HT1080 (cell line): ENCODE measurements at regions not wholly inside any gene's neighbourhood (a gene's known extent, or its start where the extent isn't known, plus 50 kb on each side); places are given as distances from the start of the nearest gene placed in this dataset.
A peak's percentile ranks its signal among the peaks of the same experiment; 100 is the strongest.
"Not testable (repeated sequence)": the region's sequence is repeated elsewhere in the genome, so short reads cannot be mapped to it uniquely, and the experiment has no call there.

Experiments used
- DNase-seq: peaks from one replicate; pipeline ENCODE4 v3.0.0-alpha.2; 2015; ENCODE audit warnings: low read depth

DNA sequence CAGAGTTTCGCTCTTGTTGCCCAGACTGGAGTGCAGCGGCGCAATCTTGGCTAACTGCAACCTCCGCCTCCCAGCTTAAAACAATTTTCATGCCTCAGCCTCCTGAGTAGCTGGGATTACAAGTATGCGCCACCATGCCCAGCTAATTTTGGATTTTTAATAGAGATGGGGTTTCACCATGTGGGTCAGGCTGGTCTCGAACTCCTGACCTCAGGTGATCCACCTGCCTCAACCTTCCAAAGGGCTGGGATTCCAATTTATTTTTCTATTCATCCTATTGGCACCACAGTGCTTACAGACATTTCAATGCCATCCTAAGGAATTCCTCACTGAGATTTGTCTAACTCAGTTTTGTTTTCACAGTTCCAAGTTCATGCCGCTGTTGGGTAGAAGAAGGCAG is 98.3 kb upstream of the EGLN3 start:
- not testable (repeated sequence) for DNase-seq

- no peak for DNase-seq
These were observed 96.1 kb upstream of the EGLN3 start for GRCh38 chr14:34046799-34047520.

- no peak for DNase-seq
These were observed 93.9 kb upstream of the EGLN3 start for GRCh38 chr14:34044666-34045306.

DNA sequence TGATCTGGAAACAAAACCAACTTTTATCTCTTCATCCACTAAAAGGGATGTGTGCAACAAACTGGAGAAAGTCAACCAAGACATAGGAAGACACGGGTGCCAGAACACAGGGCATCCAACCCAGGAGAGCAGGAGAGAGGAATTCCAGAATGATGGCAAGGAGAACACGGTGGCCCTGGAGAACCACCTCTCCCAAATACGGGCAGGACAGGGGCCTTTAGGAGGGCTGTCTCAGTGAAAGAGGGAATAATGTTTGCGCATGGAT is 93.4 kb upstream of the EGLN3 start:
- DNase-seq = no peak

DNA sequence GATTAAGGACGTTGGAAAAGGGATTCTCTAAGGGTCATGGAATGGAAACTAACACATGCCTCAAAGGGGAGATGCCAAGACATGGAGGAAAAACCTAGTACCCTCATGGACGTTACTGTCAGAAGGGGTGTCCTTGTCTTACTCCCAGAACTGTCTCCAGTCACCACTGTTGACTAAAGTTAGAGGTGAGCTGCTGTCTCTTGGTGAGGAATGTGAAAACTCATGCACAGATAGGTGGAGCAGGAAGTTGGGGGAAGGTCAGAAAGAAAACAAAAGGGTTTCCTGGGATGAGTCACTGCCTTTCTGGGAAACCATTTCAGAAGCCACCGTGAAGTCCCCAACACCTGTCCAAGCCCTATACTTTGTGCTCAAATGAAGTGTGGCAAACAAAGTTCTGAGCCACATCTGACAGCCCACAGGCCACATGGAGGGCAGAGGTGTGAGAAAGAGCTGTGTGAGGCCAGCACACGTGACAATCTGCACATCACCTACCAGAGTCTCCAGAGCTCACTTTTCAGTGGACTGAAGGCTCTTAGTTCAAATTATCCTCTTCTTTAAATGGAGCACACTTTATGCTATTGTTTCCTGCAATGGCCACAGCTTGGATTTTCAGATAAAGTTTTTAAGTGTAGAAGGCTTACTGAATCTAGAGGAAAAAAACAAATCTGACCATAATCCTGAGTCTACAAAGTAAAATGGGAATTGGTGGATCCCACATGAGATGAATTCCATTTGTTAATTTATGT is 92.9 kb upstream of the EGLN3 start:
- peak; percentile 86 for DNase-seq

- DNase-seq = no peak
These were observed 90.3 kb upstream of the EGLN3 start for GRCh38 chr14:34041220-34041619.

DNA sequence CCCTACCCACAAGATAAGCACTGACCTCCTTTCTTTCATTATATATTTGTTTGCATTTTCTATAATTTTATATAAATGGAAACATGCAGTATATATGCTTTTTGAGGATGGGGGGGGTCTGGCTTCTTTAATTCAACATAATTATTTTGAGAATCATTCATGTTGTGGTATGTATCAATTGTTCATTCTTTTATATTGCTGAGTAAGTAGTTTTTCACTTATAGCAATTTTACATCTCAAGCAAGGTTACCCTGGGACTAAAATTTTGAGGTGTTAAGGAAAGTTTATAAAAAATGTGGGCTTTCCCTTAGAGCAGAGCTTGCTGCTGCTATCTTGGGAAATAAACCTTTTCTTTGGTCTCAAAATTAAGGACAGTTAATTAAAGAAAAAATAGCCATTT is 89.9 kb upstream of the EGLN3 start:
- DNase-seq = no peak

GRCh38 chr14:34039428-34040047 is 88.7 kb upstream of the EGLN3 start:
- DNase-seq = no peak

DNA sequence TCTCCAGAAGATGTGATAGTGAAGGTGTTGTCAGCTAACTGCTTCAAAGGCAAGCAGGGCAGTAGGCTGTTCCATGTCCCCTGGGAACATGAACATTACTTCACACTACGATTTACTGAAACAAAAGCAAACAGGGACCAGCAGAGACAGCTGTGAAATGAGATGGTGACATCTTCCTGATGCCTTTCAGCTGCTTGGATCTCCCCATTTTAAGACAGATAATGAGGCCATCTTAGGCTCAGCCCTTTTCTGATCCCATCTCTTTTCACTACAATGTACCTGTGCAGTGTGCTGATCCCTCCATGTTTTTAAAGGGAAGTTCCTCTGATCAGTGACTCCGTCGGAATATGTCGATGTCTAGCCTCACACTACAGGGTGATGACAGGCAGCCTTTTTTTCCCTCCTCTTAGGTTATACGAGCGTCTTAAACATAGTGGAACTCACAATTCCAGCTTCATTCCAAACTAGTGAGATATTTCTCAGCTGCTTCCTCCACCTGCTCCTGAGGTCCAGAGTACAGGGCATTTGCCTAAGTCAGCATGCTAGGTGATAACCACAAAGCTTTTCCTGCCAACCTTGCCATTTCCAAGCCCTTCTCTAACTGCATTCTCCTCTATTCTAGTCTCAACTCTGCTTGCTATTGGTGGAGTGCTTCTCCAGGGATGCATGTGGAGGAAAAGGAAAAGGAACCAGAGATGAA is 87.6 kb upstream of the EGLN3 start:
- peak; percentile 17 for DNase-seq

- DNase-seq = no peak
These were observed 85.5 kb upstream of the EGLN3 start for GRCh38 chr14:34036319-34036766.

- DNase-seq = no peak
These were observed 85.0 kb upstream of the EGLN3 start for GRCh38 chr14:34035934-34036250.

- peak; percentile 17 for DNase-seq
These were observed 84.5 kb upstream of the EGLN3 start for GRCh38 chr14:34035177-34035933.

DNA sequence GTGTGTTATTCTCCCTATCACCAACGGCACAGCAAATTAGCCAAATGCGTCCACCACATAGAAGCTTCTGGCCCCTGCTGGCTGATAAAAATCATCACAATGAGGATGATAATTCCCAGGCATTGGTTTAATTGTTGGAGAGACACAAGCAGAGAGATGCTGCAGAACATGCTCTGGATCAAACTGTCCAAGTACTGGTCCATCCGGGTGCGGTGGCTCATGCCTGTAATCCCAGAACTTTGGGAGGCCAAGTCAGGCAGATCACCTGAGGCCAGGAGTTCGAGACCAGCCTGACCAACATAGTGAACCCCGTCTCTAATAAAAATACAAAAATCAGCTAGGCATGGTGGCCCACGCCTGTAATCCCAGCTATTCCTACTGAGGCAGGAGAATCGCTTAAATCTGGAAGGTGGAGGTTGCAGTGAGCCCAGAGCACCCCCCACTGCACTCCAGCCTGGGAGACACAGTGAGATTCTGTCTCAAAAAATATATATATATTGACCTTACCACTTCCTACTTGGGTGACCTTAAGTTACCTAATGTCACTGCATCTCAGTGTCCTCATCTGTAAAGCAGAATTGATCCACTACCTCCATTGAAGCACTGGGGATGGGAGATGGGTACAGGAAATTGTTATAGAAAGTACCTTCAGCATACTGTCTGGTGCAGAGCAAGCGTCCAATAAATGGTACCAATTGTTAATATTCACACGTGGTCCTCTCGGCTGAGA is 83.7 kb upstream of the EGLN3 start:
- DNase-seq = no peak

GRCh38 chr14:34032720-34033119 is 81.8 kb upstream of the EGLN3 start:
- DNase-seq = no peak

DNA sequence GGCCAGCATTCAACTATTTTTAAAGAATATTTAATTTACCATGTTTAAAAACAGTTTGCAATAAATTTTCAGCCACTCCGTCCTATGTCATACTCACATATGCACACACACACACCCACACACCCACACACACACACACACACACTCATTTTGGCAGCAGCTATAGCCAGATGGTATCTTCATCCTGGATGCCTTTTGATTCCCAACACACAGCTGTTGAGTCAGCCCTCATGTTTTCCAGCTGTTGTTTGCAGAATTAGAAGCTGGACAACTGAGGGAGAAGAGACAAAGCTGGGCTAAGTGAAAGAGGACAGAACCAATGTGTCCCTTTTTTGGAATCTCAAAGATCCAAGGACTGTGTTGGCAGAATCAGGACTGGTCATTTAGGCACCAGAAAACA is 80.0 kb upstream of the EGLN3 start:
- no peak for DNase-seq

DNA sequence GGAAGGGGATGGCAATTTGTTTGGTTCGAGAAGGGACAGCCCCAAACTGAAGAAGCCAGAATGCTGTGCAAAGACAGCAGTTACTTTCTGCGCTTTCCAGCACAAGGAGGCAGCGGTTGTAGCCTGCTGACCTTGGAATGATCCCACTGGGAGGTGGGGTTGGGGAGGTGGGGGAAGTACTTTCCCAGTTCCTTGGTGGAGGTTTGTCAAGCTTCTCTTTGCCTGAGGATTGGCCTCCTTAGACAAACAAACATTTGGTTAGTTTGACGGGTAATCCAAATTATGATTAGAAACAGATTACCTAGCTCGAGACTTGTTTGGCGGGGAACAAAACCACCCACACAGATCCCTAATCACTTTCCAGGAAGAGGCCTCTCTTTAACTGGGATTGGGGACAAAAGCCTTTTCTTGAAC is 79.1 kb upstream of the EGLN3 start:
- DNase-seq = no peak

DNA sequence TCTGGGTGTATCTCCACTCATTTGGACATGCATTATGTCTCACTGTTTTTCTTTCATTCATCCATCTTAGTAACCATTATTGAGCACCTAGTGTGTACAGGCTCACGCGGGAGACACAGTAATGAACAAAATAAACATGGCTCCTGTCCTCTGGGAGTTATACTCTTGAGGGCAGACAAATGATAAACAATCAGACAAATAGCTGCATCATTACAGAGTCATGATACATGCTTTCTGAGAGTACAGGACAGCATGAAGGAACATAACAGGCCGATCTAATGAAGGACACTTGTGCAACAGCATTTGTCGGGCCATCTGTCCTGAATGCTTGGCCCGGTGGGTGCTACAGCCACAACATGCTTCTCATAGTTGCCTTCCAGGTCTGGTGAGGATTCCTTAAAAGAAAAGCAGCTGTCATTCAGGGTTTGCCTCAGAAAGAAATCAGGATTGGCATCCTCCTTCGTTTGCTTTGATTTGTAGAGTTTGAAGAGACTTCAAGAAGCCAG is 77.2 kb upstream of the EGLN3 start:
- DNase-seq = no peak

GRCh38 chr14:34027130-34027989 is 76.5 kb upstream of the EGLN3 start:
- no peak for DNase-seq

DNA sequence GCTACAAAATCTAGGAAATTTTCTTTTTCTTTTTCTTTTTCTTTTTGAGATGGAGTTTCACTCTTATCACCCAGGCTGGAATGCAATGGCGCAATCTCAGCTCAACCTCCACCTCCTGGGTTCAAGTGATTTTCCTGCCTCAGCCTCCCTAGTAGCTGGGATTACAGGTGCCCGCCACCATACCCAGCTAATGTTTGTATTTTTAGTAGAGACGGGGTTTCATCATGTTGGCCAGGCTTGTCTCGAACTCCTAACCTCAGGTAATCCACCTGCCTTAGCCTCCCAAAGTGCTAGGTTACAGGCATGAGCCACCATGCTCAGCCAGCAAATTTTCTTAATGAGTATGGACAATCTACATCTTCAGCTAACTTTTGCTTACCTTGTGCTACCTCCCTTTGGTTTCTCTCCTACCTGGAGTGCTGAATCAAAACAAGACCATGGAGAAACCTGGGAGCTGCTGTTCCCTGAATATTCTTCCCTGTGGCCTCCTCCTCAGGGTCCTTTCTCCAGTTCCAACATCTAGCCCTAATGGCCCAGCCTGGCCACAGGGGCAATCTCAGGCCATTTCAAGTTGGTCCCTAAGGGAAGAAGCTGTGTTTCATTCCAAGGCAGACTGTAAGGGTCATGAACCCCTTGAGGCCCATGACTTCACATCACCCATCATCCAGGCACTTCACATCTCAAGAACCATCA is 74.6 kb upstream of the EGLN3 start:
- no peak for DNase-seq
